Upper lobe of right lung (tissue), 1 donor: ENCODE measurements at regions not wholly inside any gene's neighbourhood (a gene's known extent, or its start where the extent isn't known, plus 50 kb on each side); places are given as distances from the start of the nearest gene placed in this dataset.
"Not testable (repeated sequence)": the region's sequence is repeated elsewhere in the genome, so short reads cannot be mapped to it uniquely, and the experiment has no call there.

Experiments
- ATAC-seq: fragments of 200-7000 bp; cut with Tn5 transposase; one replicate; pipeline ENCODE4 v1.9.1; 2020; ENCODE audit warnings: mild to moderate bottlenecking, moderate library complexity
- DNase-seq: peaks from one replicate; pipeline ENCODE4 v3.0.0-alpha.2; 2020
- H3K27ac ChIP-seq: fragments of 200-600 bp; one replicate; pipeline ENCODE4 v1.8.0; 2022
- H3K27me3 ChIP-seq: fragments of 200-600 bp; one replicate; pipeline ENCODE4 v1.8.0; 2022; ENCODE audit warnings: mild to moderate bottlenecking
- H3K36me3 ChIP-seq: fragments of 200-600 bp; one replicate; pipeline ENCODE4 v1.8.0; 2022
- H3K4me1 ChIP-seq: fragments of 200-600 bp; one replicate; pipeline ENCODE4 v1.8.0; 2022
- H3K4me3 ChIP-seq: fragments of 200-600 bp; one replicate; pipeline ENCODE4 v1.8.0; 2022; ENCODE audit warnings: mild to moderate bottlenecking
- H3K9me3 ChIP-seq: fragments of 200-600 bp; one replicate; pipeline ENCODE4 v1.8.0; 2022
- CTCF ChIP-seq: fragments of 200-600 bp; IDR thresholded peaks from one replicate; pipeline ENCODE4 v1.8.0; 2022; ENCODE audit warnings: antibody characterized with exemption
- intact Hi-C: fragments of 100-400 bp; cut with DNase I; formaldehyde crosslinking; loops from one replicate; pipeline ENCODE4 v1.11.0; 2022
- donor health status: DM: no; HTN: yes; CAD: no; lungs with severe emphysema.

GRCh38 chr3:116512281-116512680, 67.0 kb upstream of the LSAMP start:
- Histone ChIP-seq H3K4me1 (no peaks in the 10 kb centered on the region), H3K4me3 (no peak overlapping the region), H3K27me3 (no peaks in the 10 kb centered on the region), H3K9me3 (no peaks in the 10 kb centered on the region), H3K27ac (no peak overlapping the region), H3K36me3 (no peaks in the 10 kb centered on the region)
- no peak for DNase-seq
- no peak for ATAC-seq
- intact Hi-C loops: no loop called here
- no peak for TF ChIP-seq CTCF

- DNase-seq (no peak), ATAC-seq (no peak)
- no peaks in the 10 kb centered on the region for H3K36me3 ChIP-seq
- H3K4me1 ChIP-seq: no peaks in the 10 kb centered on the region
- no peaks in the 10 kb centered on the region for H3K27me3 ChIP-seq
- intact Hi-C loops: no loop called here
- no peak overlapping the region for H3K4me3 ChIP-seq
- no peak for TF ChIP-seq CTCF
- no peaks in the 10 kb centered on the region for H3K9me3 ChIP-seq
- no peak overlapping the region for H3K27ac ChIP-seq
Measured at GRCh38 chr3:116512931-116513330, 67.6 kb upstream of the LSAMP start.

DNA sequence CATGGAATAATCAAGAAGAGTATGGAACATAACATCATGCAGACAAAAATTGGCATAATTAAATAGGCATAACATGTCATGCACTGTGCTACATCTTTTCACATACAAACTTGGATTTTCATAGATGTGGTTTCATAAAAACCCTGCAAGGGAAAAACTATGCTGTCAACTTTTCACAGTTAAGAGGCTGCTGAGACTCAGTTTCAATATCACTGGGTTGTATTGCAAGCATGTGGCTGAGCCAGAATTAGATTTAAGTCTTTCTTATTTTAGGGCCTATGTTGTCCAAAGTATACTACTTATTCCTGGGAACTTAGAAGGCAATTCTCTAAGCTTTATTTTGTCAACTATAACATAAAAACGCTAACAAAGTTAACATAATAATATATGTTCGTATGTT, 70.7 kb upstream of the LSAMP start:
- Histone ChIP-seq H3K27me3 (no peaks in the 10 kb centered on the region), H3K4me1 (no peaks in the 10 kb centered on the region), H3K4me3 (no peak overlapping the region), H3K27ac (no peak overlapping the region), H3K9me3 (no peaks in the 10 kb centered on the region), H3K36me3 (no peaks in the 10 kb centered on the region)
- ATAC-seq (no peak), DNase-seq (no peak)
- no peak for TF ChIP-seq CTCF
- intact Hi-C loops: no loop called here

DNA sequence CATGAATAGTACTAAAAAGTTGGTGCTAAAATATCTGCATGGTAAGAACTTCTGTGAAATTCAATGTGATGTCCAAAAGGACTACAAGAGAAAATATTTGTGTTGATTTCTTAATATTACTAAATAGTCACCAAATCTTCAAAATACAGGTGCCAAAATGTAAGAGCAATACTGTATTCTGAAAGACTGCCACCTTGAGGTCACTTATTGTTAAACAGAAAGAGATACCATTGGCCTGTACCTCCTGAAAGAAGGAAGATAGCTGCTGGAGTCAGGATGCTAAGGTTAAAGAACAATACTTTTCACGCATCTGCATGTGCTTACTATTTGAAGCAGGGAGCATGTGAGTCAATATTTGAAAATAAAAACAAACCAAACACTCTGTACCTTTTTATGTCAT, 72.0 kb upstream of the LSAMP start:
- TF ChIP-seq CTCF: no peak
- H3K27ac ChIP-seq: no peak overlapping the region
- H3K4me1 ChIP-seq: no peaks in the 10 kb centered on the region
- intact Hi-C loops: no loop called here
- ATAC-seq (no peak), DNase-seq (no peak)
- H3K36me3 ChIP-seq: no peaks in the 10 kb centered on the region
- H3K4me3 ChIP-seq: no peak overlapping the region
- no peaks in the 10 kb centered on the region for H3K9me3 ChIP-seq
- H3K27me3 ChIP-seq: no peaks in the 10 kb centered on the region

DNA sequence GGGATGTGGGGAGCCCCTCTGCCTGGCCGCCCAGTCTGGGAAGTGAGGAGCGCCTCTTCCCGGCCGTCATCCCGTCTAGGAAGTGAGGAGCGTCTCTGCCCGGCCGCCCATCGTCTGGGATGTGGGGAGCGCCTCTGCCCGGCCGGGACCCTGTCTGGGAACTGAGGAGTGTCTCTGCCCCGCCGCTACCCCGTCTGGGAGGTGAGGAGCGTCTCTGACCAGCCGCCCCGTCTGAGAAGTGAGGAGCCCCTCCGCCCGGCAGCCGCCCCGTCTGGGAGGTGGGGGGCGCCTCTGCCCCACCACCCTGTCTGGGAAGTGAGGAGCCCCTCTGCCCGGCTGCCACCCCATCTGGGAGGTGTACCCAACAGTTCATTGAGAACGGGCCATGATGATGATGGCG, 73.8 kb upstream of the LSAMP start:
- intact Hi-C loops, H3K4me1 ChIP-seq, H3K27me3 ChIP-seq, H3K27ac ChIP-seq, H3K9me3 ChIP-seq, H3K36me3 ChIP-seq, H3K4me3 ChIP-seq, DNase-seq, ATAC-seq: not testable (repeated sequence)

- DNase-seq, H3K4me3 ChIP-seq, H3K9me3 ChIP-seq, H3K36me3 ChIP-seq, intact Hi-C loops, H3K27ac ChIP-seq, ATAC-seq, H3K27me3 ChIP-seq, H3K4me1 ChIP-seq: not testable (repeated sequence)
Measured at GRCh38 chr3:116519823-116520222, 74.5 kb upstream of the LSAMP start.

GRCh38 chr3:116524453-116525210, 79.3 kb upstream of the LSAMP start:
- Histone ChIP-seq H3K36me3 (no peaks in the 10 kb centered on the region), H3K9me3 (no peaks in the 10 kb centered on the region), H3K27me3 (no peaks in the 10 kb centered on the region), H3K4me1 (no peaks in the 10 kb centered on the region), H3K4me3 (no peak overlapping the region), H3K27ac (no peak overlapping the region)
- no peak for ATAC-seq
- TF ChIP-seq CTCF: no peak
- DNase-seq: no peak
- intact Hi-C loops: no loop called here
